CD4-positive, alpha-beta T cell treated with Interleukin-2 at 100 ng/mL for 4 hours (primary cell): ENCODE measurements at regions not wholly inside any gene's neighbourhood (a gene's known extent, or its start where the extent isn't known, plus 50 kb on each side); places are given as distances from the start of the nearest gene placed in this dataset.

ENCODE experiments used
- DNase-seq: peaks from one replicate; pipeline ENCODE4 v3.0.0-alpha.2; 2020; ENCODE audit warnings: low spot score

- DNase-seq, result no peak
These were observed 129.6 kb downstream of the PAX1 start for GRCh38 chr20:21835042-21835441.

- no peak for DNase-seq
These were observed 127.2 kb downstream of the PAX1 start for GRCh38 chr20:21832442-21833385.

- DNase-seq, result no peak
These were observed 121.5 kb downstream of the PAX1 start for GRCh38 chr20:21826976-21827375.

GRCh38 chr20:21821358-21821757, 115.9 kb downstream of the PAX1 start:
- DNase-seq, result no peak

- DNase-seq, result no peak
These were observed 115.2 kb downstream of the PAX1 start for GRCh38 chr20:21820688-21821087.

- no peak for DNase-seq
These were observed 114.6 kb downstream of the PAX1 start for GRCh38 chr20:21820045-21820444.

- DNase-seq, result no peak
These were observed 106.9 kb downstream of the PAX1 start for GRCh38 chr20:21812379-21812778.

GRCh38 chr20:21809961-21810523, 104.6 kb downstream of the PAX1 start:
- DNase-seq, result no peak

GRCh38 chr20:21808863-21809664, 103.6 kb downstream of the PAX1 start:
- peak; percentile 9 for DNase-seq

GRCh38 chr20:21808139-21808538, 102.7 kb downstream of the PAX1 start:
- DNase-seq, result no peak

- DNase-seq, result no peak
These were observed 99.3 kb downstream of the PAX1 start for GRCh38 chr20:21804802-21805201.

- no peak for DNase-seq
These were observed 95.7 kb downstream of the PAX1 start for GRCh38 chr20:21801193-21801592.

GRCh38 chr20:21798384-21798783, 92.9 kb downstream of the PAX1 start:
- DNase-seq, result no peak

- no peak for DNase-seq
These were observed 90.6 kb downstream of the PAX1 start for GRCh38 chr20:21796059-21796458.

GRCh38 chr20:21788082-21788481, 82.6 kb downstream of the PAX1 start:
- DNase-seq, result no peak

GRCh38 chr20:21781446-21782075, 76.1 kb downstream of the PAX1 start:
- no peak for DNase-seq

GRCh38 chr20:21780528-21780927, 75.1 kb downstream of the PAX1 start:
- DNase-seq, result no peak
